Smooth muscle cell (in vitro differentiated cells): ENCODE measurements at regions not wholly inside any gene's neighbourhood (a gene's known extent, or its start where the extent isn't known, plus 50 kb on each side); places are given as distances from the start of the nearest gene placed in this dataset.
A peak's percentile ranks its signal among the peaks of the same experiment; 100 is the strongest.

Source experiments
- DNase-seq: peaks from one replicate; lab custom pipeline; 2025; ENCODE audit not compliant: unreplicated experiment; lab: John Stamatoyannopoulos, UW
- H2AFZ ChIP-seq: fragments of 200-600 bp; sonication (generic); 2 replicates; pipeline ENCODE4 v1.6.0; 2016; ENCODE audit warnings: antibody characterized with exemption, low read depth, mild to moderate bottlenecking
- H3F3A ChIP-seq: fragments of 200-600 bp; sonication (generic); 2 replicates; pipeline ENCODE4 v1.6.0; 2017; ENCODE audit warnings: antibody characterized with exemption, low read depth
- H3K27ac ChIP-seq: fragments of 200-600 bp; sonication (generic); 2 replicates; pipeline ENCODE4 v1.5.1; 2016; ENCODE audit warnings: low read depth, mild to moderate bottlenecking
- H3K27me3 ChIP-seq: fragments of 200-600 bp; sonication (generic); 2 replicates; pipeline ENCODE4 v1.6.1; 2016; ENCODE audit warnings: low read depth, mild to moderate bottlenecking
- H3K36me3 ChIP-seq: fragments of 200-600 bp; sonication (generic); 2 replicates; pipeline ENCODE4 v1.5.1; 2016; ENCODE audit warnings: low read depth
- H3K4me1 ChIP-seq: fragments of 200-600 bp; sonication (generic); 2 replicates; pipeline ENCODE4 v1.5.1; 2016; ENCODE audit warnings: low read depth
- H3K4me2 ChIP-seq: fragments of 200-600 bp; sonication (generic); 2 replicates; pipeline ENCODE4 v1.6.0; 2016; ENCODE audit warnings: mild to moderate bottlenecking
- H3K4me3 ChIP-seq: fragments of 200-600 bp; sonication (generic); 2 replicates; pipeline ENCODE4 v1.5.1; 2016; ENCODE audit warnings: mild to moderate bottlenecking
- H3K79me2 ChIP-seq: fragments of 200-600 bp; sonication (generic); 2 replicates; pipeline ENCODE4 v1.6.0; 2016; ENCODE audit warnings: low read depth, mild to moderate bottlenecking
- H3K9ac ChIP-seq: fragments of 200-600 bp; sonication (generic); 2 replicates; pipeline ENCODE4 v1.6.0; 2016; ENCODE audit warnings: low read depth
- H3K9me3 ChIP-seq: fragments of 200-600 bp; sonication (generic); replicated peaks from 2 replicates; pipeline ENCODE4 v1.5.1; 2016; ENCODE audit warnings: low read depth
- H4K20me1 ChIP-seq: fragments of 200-600 bp; sonication (generic); 2 replicates; pipeline ENCODE4 v1.6.0; 2016; ENCODE audit warnings: low read depth
- WGBS: methylation state at CpG from one replicate; pipeline ENCODE4 v1.1.7; 2016; ENCODE audit warnings: low lambda C conversion rate; 5-methylcytosine and 5-hydroxymethylcytosine counted together
- TF ChIP-seq, protein P1 (sequence below): fragments of 200-600 bp; sonication (generic); IDR thresholded peaks from 2 replicates; pipeline ENCODE4 v1.5.1; 2017; ENCODE audit warnings: borderline replicate concordance, mild to moderate bottlenecking, antibody characterized with exemption; ENCODE audit not compliant: insufficient read depth, poor library complexity, severe bottlenecking

DNA sequence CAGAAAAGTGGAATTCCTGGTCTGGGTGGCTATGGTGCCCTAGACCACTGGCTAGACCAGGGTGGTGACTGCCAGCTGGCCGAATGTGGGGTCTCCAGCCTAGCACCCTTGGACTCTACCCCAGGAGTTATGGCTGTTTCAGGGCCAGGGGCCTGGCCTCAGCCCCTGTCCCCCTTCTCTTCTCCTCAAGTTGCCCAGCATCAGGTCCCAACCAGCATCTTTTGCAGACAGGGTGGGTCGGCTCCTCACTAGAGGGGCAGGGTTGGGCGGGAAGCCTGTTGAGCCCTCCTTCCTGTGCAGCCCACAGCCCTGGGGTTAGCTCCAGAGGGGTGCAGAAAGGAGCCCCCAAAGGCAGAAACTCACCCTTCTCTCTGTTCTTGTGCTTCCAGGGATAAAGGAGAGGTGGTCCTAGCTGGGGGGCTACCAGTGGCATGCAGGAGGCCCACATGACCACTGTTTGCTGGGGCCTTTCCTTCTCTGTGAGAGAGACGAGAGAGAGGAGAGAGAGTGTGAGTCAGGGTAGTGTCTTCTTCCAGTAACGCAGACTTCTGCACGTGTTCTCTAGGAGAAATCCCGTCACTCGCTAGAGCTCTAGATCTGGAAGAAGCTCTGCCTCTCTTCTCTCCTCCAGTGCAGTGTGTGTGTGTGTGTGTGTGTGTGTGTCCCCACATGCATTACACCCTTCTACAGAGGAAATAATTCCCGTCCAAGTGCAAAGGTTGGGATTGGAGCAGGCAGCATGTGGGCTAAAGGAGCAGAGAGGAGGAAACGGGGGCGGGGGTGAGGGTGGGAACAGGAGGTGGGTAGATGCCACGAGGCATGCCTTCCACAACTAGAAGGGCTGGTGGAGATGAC is 209.4 kb downstream of the SEC14L1 start:
- Histone ChIP-seq H3K9ac (no peak overlapping the region), H3K36me3 (no peaks in the 10 kb centered on the region), H3K79me2 (peaks cover 76% of the 10 kb centered on the region), H3K4me2 (peak overlapping the region; percentile 41), H3K27me3 (no peaks in the 10 kb centered on the region), H3K4me3 (no peak overlapping the region), H4K20me1 (peaks cover 91% of the 10 kb centered on the region), H3F3A (peaks cover 9% of the 10 kb centered on the region), H3K9me3 (no peaks in the 10 kb centered on the region), H3K27ac (peak overlapping the region; percentile 47), H3K4me1 (peaks cover 3% of the 10 kb centered on the region), H2AFZ (no peak overlapping the region)
- TF ChIP-seq, protein P1, sequence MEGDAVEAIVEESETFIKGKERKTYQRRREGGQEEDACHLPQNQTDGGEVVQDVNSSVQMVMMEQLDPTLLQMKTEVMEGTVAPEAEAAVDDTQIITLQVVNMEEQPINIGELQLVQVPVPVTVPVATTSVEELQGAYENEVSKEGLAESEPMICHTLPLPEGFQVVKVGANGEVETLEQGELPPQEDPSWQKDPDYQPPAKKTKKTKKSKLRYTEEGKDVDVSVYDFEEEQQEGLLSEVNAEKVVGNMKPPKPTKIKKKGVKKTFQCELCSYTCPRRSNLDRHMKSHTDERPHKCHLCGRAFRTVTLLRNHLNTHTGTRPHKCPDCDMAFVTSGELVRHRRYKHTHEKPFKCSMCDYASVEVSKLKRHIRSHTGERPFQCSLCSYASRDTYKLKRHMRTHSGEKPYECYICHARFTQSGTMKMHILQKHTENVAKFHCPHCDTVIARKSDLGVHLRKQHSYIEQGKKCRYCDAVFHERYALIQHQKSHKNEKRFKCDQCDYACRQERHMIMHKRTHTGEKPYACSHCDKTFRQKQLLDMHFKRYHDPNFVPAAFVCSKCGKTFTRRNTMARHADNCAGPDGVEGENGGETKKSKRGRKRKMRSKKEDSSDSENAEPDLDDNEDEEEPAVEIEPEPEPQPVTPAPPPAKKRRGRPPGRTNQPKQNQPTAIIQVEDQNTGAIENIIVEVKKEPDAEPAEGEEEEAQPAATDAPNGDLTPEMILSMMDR: no peak
- DNase-seq: no peak
- 31% methylated on average over 9 of the region's 12 CpGs for WGBS

DNA sequence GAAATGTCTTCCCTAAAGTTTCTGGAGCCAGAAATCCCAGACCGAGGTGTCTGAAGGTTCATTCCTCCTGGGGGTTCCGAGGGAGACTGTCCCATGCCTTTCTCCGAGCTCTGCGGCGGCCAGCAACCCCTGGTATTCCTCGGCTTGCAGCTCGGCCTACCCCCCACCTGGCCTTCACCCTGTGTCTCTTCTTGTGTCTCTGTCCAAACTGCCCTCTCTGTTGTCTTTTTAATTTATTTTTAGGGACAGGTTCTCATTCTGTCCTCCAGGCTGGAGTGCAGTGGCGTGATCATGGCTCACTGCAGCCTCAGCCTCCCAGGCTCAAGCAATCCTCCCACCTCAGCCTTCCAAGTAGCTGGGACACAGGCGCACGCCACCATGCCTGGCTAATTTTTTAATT is 211.7 kb downstream of the SEC14L1 start:
- Histone ChIP-seq H2AFZ (no peak overlapping the region), H3K36me3 (no peaks in the 10 kb centered on the region), H3K4me3 (no peak overlapping the region), H3K9ac (no peak overlapping the region), H3K4me1 (peaks cover 3% of the 10 kb centered on the region), H3K79me2 (peaks cover 60% of the 10 kb centered on the region), H3F3A (peaks cover 23% of the 10 kb centered on the region), H3K27ac (no peak overlapping the region), H3K9me3 (no peaks in the 10 kb centered on the region), H4K20me1 (peaks cover 88% of the 10 kb centered on the region), H3K4me2 (no peak overlapping the region), H3K27me3 (no peaks in the 10 kb centered on the region)
- 97% methylated on average over 10 of the region's 10 CpGs for WGBS
- no peak for DNase-seq
- TF ChIP-seq, protein P1: no peak

DNA sequence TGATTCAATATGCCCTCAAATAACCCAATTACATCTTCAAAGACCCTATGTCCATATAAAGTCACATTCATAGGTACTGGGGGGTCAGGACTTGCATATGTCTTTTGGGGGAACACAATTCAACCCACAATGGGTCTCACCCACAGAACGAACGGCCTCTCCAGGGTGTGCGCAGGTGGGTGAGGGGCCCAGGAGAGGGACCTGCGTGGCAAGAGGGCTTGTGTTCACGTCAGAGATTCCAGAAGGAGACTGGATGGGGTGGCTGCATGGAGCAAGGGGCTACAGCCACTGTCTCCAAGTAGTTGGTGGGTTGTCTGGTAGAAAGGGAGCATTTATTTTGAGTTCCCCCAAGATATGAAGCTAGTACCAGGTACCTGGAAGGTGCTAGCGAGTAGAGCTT is 212.2 kb downstream of the SEC14L1 start:
- peaks cover 60% of the 10 kb centered on the region for H3K79me2 ChIP-seq
- H3K9ac ChIP-seq: no peak overlapping the region
- no peak overlapping the region for H3K4me2 ChIP-seq
- no peaks in the 10 kb centered on the region for H3K9me3 ChIP-seq
- no peak for DNase-seq
- peaks cover 3% of the 10 kb centered on the region for H3K4me1 ChIP-seq
- no peaks in the 10 kb centered on the region for H3K27me3 ChIP-seq
- H3K27ac ChIP-seq: peak overlapping the region; percentile 88
- H3K36me3 ChIP-seq: no peaks in the 10 kb centered on the region
- WGBS: 96% methylated on average over 6 of the region's 6 CpGs
- peaks cover 88% of the 10 kb centered on the region for H4K20me1 ChIP-seq
- TF ChIP-seq, protein P1: no peak
- H3F3A ChIP-seq: peaks cover 26% of the 10 kb centered on the region
- H2AFZ ChIP-seq: no peak overlapping the region
- no peak overlapping the region for H3K4me3 ChIP-seq
